H4 (cell line): ENCODE measurements at regions not wholly inside any gene's neighbourhood (a gene's known extent, or its start where the extent isn't known, plus 50 kb on each side); places are given as distances from the start of the nearest gene placed in this dataset.

Experiments used
- DNase-seq: peaks from one replicate; pipeline ENCODE4 v3.0.0-alpha.2; 2015; ENCODE audit warnings: low spot score

DNA sequence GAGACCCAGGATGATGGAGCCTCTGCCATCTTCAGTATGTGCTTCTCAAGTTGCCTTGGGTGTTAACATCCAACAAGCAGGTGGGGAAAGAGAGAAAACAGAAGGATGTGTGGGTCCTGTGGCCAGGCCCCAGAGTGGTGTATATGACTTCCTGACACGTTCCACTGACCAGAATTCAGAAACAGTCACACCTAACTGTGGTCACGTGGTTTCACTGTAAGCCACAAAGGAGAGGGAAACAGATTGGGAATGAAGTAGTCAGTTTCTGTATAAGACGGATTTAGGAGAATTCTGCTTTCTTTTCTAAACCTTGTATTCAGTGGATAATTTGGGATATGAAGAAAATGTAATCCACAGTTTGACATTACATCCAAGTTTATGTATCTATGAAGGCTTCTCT is 454.1 kb upstream of the IL12A start:
- DNase-seq, result no peak

GRCh38 chr3:159536876-159537275 is 451.8 kb upstream of the IL12A start:
- DNase-seq, result no peak

- DNase-seq, result no peak
Measured at GRCh38 chr3:159538507-159538906, 450.1 kb upstream of the IL12A start.

DNA sequence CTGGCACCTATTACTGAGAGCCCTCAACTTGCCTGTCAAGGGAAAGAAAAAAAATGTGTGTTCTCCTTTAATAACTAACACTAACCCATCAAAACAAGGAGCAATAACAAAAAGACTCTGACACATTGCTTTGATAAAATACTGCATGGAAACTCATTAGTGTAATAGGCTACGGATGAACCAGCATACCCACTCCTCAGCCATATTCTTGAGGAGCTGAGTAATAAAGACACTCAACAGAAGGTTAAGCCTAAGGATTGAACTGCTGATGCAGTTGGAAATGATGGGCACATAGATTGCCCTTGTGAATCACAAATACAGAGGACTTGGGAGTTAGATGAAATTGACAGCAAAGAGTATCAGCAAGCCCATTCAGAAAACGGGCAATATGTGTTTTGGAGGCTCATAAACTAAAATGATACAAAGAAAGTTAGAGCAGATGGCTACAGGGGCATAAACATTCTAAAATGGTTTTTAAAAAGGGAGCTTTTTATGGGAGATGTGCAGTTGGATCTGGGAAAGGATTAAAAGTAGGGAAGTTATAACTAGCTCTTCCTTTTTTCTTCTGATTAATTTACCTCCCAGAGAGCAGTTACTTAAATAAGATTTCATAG is 447.6 kb upstream of the IL12A start:
- DNase-seq, result no peak

DNA sequence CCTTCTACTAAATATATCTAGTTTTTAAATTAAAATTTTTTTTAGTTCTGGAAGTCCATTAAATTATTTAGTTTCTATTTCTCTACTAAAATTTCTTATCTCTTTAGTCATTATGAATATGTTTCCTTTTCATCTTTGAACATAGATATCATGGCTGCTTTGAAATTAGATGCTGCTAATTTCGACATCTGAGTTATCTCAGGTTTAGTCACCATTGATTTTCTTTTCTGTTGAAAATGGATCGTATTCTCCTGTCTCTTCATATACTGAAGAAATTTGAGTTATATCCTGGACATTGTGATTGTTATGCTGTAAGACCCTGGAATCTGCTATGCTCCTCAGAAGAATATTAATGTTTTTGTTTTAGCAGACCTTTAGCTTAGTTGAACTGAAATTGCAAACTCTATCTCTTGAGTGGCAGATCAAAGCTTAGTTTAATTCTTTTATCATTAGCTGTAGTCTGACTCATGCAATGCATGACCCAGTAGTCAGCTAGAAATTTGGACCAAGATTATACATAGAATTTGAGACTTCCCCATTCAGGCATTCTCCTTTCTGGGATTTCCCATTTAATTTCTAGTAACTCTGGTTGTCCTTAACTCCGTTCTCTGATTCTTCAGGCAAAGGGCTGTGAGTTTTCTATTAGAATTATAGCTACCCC is 439.8 kb upstream of the IL12A start:
- DNase-seq, result no peak

DNA sequence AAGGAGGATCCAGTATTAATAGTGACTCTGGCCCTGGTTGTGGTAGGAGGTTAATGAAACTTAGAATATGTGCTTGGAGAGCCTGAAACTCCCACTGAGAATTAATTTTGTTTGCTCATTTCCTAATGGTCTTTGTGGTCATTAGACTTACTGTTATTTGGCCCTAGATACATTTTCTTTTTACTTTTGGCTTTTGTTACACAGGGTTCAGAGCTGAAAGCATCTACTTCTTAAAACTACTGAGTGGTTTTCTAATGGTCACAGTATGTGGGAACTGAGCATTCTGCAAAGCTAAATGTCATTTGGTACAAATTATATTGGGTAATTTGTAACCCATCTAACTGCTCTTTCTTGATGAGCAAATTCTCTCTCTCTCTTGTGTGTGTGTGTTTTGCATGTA is 433.4 kb upstream of the IL12A start:
- DNase-seq, result no peak

DNA sequence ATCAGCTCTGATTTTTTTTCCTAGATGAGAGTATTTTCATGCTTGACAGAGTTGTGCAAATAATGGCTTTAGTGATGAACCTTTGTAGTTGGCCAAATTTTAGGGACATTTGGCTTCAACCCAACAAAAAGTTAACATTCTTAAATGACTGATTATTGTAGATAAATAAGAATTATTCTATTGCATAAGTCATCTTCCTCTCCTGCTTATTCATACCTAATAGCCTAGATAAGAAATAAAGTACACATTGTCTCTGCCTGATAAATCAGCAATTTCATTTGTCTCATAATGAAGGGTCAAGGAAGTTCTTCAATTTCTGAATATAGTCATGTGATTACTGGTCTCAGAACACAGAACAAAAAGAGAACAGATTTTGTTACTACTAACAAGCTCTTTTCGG is 428.9 kb upstream of the IL12A start:
- no peak for DNase-seq

- no peak for DNase-seq
Measured at GRCh38 chr3:159560214-159560979, 428.2 kb upstream of the IL12A start.

GRCh38 chr3:159565313-159565712 is 423.3 kb upstream of the IL12A start:
- no peak for DNase-seq

- DNase-seq, result no peak
Measured at GRCh38 chr3:159583662-159584061, 405.0 kb upstream of the IL12A start.

GRCh38 chr3:159584421-159584820 is 404.2 kb upstream of the IL12A start:
- no peak for DNase-seq

DNA sequence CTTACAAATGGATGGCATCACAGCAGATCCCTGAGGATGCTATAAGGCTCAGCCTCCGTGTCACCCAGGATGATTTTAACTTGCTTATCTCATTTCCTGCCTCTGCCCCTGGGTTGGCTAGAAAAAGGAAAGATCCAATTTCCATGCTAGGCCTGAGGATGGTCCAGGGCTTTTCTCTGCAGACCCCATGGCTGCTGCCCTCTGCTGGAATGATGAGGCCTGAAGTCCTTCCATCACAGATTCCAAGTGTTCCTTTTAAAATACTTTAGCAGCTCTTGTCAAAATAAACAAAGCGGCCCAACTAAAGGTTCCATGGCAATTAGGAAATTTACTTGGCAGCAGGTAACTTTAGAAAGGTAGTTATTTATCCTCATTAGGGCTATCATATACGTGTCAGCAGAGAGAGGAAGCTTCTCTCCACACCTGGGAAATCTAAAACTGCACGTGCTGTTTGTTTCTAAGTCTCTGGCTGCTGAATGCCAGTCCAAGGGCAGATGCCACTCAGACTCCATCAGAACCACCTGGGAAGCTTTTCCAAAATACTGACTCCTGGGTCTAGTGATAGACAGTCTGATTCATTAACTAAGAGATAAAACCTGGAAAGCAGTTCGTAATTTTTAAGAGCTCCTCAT is 401.9 kb upstream of the IL12A start:
- DNase-seq, result peak; percentile 64

GRCh38 chr3:159593927-159594605 is 394.6 kb upstream of the IL12A start:
- no peak for DNase-seq

- no peak for DNase-seq
Measured at GRCh38 chr3:159600291-159600690, 388.3 kb upstream of the IL12A start.

- peak; percentile 13 for DNase-seq
Measured at GRCh38 chr3:159604151-159604581, 384.5 kb upstream of the IL12A start.

DNA sequence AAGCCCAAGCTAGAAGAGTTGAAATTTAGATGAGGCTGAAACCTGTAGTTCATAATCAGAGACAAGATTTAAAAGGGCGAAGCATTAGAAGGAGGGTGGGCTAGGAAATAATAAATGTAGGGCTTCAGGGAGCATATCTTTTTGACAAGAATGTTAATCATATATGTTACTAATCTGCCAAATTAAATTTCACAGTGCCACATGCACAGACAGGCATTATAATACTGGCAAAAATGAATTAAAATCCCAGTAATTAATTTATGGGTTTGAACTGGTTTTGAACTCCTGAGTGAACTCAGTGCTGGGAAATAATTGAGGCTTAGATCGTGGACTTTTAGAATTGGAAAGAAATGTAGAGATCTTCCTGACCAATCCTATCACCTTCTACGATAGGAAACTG is 383.5 kb upstream of the IL12A start:
- no peak for DNase-seq

GRCh38 chr3:159605776-159606175 is 382.9 kb upstream of the IL12A start:
- no peak for DNase-seq

DNA sequence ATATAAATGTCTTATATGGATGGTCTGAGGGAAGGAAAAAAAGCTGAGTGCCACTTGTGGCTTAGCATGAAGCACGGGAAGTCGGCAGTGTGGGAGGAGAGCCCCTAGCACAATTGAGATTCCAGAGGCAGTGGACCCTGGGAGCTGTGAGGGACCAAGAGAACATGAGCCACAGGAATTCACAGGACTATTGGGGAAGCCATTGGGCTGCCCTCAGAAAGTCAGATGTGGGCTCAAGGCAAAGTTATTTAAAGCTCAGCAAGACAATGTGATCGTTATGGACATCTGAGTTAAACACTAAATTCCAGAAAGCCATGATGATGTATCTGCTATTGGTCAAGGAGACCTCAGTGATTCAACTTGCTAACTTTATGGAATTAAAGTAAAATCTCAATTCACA is 380.8 kb upstream of the IL12A start:
- DNase-seq, result no peak

DNA sequence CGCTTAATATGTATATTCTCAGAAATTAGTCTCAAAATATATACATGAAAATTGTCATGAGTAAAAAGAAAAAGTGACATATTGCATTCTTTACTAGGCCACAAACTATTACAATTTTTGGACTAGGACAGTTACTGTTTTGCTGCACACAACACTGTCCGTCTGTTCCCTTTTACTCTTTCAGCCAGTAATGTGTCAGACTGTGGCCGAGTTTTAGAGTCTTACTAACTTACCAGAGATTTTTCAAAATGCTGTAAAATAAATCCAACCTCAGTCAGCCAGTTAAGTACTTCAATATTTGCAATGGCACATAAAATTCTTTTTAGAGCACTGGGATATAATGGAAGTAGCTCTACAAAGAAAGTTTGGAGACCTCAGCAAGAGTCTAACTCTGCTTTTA is 380.3 kb upstream of the IL12A start:
- no peak for DNase-seq

GRCh38 chr3:159609625-159610024 is 379.0 kb upstream of the IL12A start:
- DNase-seq, result no peak

DNA sequence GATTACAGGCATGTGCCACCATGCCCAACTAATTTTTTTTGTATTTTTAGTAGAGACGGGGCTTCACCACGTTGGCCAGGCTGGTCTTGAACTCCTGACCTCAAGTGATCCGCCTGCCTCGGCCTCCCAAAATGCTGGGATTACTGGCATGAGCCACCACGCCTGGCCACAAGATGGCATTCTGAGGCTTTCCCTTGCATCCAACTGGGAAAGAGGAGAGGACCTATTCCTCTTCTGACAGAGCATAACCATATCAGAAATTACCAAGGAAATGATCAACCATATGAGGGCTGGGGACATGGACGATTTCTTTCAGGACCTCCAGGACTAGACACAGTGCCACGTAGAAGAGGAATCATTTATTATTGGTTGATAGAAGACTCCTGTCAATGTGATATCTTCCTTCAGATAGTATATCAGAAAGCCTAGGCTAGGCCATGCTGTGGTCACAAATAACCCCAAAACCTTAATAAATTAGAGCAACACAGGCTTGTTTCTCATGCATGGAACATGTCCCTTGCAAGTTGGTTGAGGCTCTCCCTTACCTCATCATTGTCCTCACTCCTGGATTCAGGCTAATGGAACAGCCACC is 372.3 kb upstream of the IL12A start:
- peak; percentile 64 for DNase-seq
